ENCODE measurements at regions not wholly inside any gene's neighbourhood (a gene's known extent, or its start where the extent isn't known, plus 50 kb on each side); places are given as distances from the start of the nearest gene placed in this dataset.
A peak's percentile ranks its signal among the peaks of the same experiment; 100 is the strongest.

DNA sequence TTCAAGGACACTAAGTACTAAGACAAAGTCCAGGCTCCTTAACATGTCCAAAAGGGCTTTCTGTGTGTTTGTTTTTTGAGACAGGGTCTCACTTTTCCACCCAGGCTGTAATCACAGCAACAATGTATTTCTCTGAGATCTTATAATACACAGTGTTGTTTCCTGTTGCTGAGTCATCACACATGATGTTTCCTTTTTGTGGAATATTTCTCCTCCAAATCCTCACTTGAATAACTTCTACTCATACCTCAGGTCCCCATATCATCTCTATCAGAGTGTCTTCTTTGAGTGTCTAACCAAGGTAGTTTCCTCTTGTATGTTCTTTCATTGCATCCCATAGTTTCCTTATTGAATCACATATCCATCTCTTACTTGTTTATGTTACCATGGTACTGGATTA lies 632.0 kb upstream of the PIK3C3 start:
- Histone ChIP-seq H3K27me3 (ENCODE audit: control insufficient read depth, insufficient read depth, low read length) (no peaks in the 10 kb centered on the region), H3K36me3 (replicated peaks; ENCODE audit: control insufficient read depth, insufficient read depth, low read length) (no peaks in the 10 kb centered on the region; the same call in 1 of the 2 replicates), H3K4me3 (ENCODE audit: insufficient read depth, low read depth, low read length) (no peak overlapping the region)
- DNase-seq, result no peak

DNA sequence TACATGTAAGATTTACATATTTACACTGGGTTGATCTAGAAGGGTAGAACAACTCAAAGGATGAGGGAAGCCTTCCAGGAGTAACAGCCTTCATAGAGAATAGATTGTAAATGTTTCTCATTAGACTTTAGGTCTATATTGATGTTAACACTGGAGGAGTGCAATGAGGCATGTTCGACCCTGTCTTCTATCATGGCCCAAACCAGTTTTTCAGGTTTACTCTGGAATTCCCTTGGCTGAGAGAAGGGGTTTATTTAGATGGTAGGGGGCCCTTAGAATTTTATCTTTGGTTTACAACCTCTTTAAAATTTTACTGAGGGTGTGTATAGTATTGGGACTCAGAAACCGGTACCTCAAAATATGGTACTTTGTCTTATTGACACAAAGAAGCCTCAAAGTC lies 634.9 kb upstream of the PIK3C3 start:
- DNase-seq, result no peak
- no peak overlapping the region for H3K4me3 ChIP-seq (ENCODE audit: insufficient read depth, low read depth, low read length)
- H3K36me3 ChIP-seq (replicated peaks; ENCODE audit: control insufficient read depth, insufficient read depth, low read length), result no peaks in the 10 kb centered on the region
- no peaks in the 10 kb centered on the region for H3K27me3 ChIP-seq (ENCODE audit: control insufficient read depth, insufficient read depth, low read length)

DNA sequence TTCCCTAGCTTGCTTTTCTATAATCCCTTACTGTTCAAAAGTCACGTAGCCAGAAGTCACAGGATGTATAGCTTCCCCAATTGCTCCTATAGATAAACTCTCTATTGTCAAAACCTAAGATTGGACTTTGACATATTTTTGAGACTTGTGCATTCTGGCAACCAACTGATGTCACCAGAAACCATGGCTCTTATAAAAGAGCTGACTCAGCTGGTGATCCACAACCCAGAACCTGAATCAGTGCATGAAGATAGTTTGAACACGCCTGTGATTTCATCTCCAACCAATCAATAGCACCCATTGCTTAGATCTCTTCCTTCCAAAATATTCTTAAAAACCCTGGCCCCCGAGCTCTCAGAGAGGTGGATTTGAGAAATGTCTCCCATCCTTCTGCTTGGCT lies 639.9 kb upstream of the PIK3C3 start:
- H3K27me3 ChIP-seq (ENCODE audit: control insufficient read depth, insufficient read depth, low read length), result no peaks in the 10 kb centered on the region

DNA sequence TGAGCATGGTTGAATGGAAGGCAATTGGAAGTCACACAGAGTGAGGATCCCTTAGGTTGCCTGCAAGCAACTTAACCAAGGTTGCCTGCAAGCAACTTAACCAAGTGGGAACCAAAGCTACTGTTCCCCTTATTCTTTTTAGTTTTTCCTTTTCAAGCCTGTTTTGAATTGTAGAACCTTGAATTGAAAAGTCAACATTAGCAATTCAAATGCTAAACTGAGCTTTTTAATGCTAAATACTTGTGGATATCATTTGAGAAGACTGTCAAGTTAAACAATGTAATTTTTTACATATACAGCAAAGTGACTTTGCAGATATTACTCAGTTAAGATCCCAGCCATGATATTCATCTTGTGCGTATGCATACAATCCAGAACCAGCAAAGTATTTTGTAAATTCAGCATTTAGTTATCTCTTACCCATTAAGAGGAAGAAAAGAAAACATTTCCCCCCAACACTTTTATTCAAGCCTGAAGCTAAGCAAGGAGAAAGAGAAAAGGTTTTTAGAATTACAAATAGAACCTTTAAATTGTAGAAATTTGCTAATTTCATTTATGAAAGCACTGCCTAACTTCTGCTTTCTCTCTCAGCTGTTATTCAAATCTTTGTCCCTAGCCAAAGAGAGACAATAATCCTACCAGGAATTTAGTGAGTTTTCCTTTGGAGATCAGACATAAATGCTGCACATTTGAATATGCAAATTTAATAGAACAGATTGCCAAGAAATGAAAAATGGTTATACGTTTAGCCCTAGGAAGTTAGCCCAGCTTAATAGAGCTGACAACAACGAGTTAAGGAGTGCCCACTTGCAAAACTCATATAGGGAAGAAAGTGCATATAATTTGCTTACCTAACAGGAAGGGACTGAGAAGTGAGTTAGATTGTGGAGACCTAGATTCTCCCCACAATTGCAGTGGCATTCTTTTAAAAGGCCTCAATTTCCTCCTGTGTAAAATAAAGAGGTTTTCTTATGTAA lies 643.2 kb upstream of the PIK3C3 start:
- Histone ChIP-seq H3K4me3 (ENCODE audit: insufficient read depth, low read depth, low read length) (no peak overlapping the region), H3K27me3 (ENCODE audit: control insufficient read depth, insufficient read depth, low read length) (no peaks in the 10 kb centered on the region), H3K36me3 (replicated peaks; ENCODE audit: control insufficient read depth, insufficient read depth, low read length) (no peaks in the 10 kb centered on the region)
- DNase-seq, result peak; percentile 5

More for the DNA sequence above, 639.9 kb upstream of the PIK3C3 start:
- Histone ChIP-seq H3K36me3 (replicated peaks; ENCODE audit: control insufficient read depth, insufficient read depth, low read length) (no peaks in the 10 kb centered on the region), H3K4me3 (ENCODE audit: insufficient read depth, low read depth, low read length) (no peak overlapping the region)
- no peak for DNase-seq

DNA sequence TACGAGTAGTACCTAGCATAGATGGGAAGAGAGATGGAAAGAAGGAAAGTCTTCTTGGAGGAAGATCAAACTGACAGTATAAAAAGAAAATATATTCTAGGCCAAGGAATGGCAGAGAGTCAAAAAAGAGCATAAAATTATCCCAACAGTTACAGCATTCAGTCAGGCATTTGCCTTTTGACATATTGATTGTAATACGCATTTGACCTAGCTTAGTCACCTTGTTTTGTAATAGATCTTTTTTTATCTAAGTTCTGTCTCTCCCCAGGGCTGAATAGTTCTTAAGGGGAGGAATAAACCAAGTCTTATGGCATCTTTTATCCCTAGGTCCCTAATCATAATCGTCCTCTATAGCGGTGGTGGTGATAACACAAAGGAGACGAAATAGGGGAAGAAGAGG lies 657.3 kb upstream of the PIK3C3 start:
- H3K4me3 ChIP-seq (ENCODE audit: insufficient read depth, low read depth, low read length), result no peak overlapping the region
- no peak for DNase-seq
- H3K36me3 ChIP-seq (replicated peaks; ENCODE audit: control insufficient read depth, insufficient read depth, low read length), result no peaks in the 10 kb centered on the region
- no peaks in the 10 kb centered on the region for H3K27me3 ChIP-seq (ENCODE audit: control insufficient read depth, insufficient read depth, low read length)

DNA sequence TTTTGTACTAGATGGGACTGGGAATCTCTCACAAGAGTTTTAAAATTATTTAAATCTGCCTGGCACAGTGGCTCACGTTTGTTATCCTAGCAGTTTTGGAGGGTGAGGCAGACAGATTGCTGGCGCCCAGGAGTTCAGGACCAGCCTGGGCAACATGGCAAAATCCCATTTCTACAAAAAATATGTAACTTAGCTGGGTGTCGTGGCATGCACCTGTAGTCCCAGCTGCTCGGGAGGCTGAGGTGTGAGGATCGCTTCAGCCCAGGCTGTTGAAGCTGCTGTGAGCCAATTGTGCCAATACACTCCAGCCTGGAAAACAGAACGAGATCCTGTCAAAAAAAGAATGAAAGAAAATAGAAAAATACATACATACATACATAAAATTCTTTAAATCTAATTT lies 685.7 kb upstream of the PIK3C3 start:
- Histone ChIP-seq H3K4me3 (ENCODE audit: insufficient read depth, low read depth, low read length) (no peak overlapping the region), H3K36me3 (replicated peaks; ENCODE audit: control insufficient read depth, insufficient read depth, low read length) (no peaks in the 10 kb centered on the region), H3K27me3 (ENCODE audit: control insufficient read depth, insufficient read depth, low read length) (no peaks in the 10 kb centered on the region)
- DNase-seq, result no peak

DNA sequence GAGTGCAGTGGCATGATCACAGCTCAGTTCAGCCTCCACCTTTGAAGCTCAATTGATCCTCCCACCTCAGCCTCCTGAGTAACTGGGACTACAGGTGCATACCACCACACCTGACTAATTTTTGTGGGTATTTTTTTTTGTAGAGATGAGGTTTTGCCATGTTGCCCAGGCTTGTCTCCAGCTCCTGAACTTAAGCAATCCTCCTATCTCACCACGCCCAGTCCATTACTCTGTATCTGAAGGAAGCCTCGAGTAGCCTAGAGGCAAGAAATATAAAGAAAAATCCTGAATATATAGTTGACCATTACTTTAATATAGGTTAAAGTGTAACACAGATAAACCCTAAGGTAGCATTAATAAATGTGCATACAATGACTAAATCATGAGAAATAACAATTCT lies 686.8 kb upstream of the PIK3C3 start:
- DNase-seq, result no peak
- H3K4me3 ChIP-seq (ENCODE audit: insufficient read depth, low read depth, low read length), result no peak overlapping the region
- H3K27me3 ChIP-seq (ENCODE audit: control insufficient read depth, insufficient read depth, low read length), result no peaks in the 10 kb centered on the region
- no peaks in the 10 kb centered on the region for H3K36me3 ChIP-seq (replicated peaks; ENCODE audit: control insufficient read depth, insufficient read depth, low read length)

DNA sequence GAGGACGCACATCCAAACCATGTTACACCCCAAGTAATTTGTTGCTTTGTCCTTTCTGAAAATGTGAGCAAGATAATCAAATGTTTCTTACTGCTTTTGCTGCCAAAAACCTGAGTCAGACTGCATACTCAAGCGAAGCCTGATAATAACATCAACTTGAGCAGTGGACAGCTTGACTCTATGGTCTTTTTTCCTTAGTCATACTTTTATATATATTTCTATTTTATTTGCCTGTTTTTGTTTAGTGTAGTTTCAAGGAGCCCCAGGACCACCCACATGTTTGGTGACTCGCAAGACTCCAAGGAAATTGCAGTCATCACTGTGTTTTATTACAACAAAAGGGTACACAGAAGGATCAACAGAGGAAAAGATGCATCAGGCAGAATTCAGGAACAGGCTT lies 688.4 kb upstream of the PIK3C3 start:
- H3K27me3 ChIP-seq (ENCODE audit: control insufficient read depth, insufficient read depth, low read length), result no peaks in the 10 kb centered on the region
- DNase-seq, result no peak
- no peak overlapping the region for H3K4me3 ChIP-seq (ENCODE audit: insufficient read depth, low read depth, low read length)
- H3K36me3 ChIP-seq (replicated peaks; ENCODE audit: control insufficient read depth, insufficient read depth, low read length), result no peaks in the 10 kb centered on the region

DNA sequence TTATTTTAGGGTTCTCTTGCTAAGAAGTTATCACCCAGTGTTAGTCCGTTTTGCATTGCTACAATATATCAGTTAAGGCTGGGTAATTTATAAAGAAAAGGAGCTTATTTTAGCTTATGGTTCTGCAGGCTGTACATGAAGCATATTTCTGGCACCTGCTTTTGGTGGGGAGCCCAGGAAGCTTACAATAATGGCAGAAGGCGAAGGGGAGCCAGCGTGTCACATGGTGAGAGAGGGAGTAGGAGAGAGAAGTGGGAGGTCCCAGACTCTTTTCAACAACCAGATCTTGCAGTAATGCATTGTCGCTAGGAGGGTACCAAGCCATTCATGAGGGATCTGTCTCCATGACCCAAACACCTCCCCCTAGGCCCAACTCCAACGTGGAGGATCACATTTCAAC lies 688.8 kb upstream of the PIK3C3 start:
- DNase-seq, result no peak
- Histone ChIP-seq H3K36me3 (replicated peaks; ENCODE audit: control insufficient read depth, insufficient read depth, low read length) (no peaks in the 10 kb centered on the region), H3K4me3 (ENCODE audit: insufficient read depth, low read depth, low read length) (no peak overlapping the region), H3K27me3 (ENCODE audit: control insufficient read depth, insufficient read depth, low read length) (no peaks in the 10 kb centered on the region)

DNA sequence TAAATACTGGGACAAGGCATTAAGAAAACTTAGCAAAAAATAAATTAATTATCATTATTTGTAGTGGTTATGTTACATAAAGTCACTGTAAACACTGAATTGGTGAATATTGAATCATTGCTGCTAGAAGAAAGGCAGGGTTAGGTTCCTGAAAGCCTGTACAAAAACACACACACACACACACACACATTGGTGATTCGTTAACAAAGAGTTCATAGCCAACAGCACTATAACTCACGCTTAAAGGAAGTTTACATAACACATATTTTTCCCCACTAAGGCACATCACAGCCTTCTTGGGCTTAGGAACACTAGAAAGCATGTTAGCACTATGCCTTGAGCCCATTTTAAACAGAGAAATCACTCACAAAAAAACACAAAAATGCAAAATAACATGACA lies 690.0 kb upstream of the PIK3C3 start:
- Histone ChIP-seq H3K27me3 (ENCODE audit: control insufficient read depth, insufficient read depth, low read length) (no peaks in the 10 kb centered on the region), H3K36me3 (replicated peaks; ENCODE audit: control insufficient read depth, insufficient read depth, low read length) (no peaks in the 10 kb centered on the region), H3K4me3 (ENCODE audit: insufficient read depth, low read depth, low read length) (no peak overlapping the region)
- no peak for DNase-seq

DNA sequence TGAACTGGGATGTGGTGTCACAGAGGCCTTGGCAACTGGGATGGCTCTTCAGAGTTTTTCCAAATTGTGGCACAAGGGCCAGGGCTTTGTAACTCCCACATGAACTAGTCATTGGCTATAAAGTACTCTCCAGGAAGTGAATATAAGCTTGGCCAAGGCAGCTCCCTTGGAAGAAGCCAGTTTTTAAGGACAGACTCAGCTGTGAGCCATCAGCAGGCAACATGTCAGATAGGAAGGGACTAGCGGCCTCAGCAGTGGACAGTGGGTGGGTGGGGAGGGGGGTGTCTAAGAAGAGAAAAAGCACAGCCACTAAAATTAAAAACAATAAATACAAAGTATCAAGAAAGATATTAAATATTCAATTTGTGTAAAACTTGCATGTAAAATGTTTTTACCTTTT lies 691.1 kb upstream of the PIK3C3 start:
- H3K4me3 ChIP-seq (ENCODE audit: insufficient read depth, low read depth, low read length), result no peak overlapping the region
- DNase-seq, result no peak
- no peaks in the 10 kb centered on the region for H3K36me3 ChIP-seq (replicated peaks; ENCODE audit: control insufficient read depth, insufficient read depth, low read length)
- H3K27me3 ChIP-seq (ENCODE audit: control insufficient read depth, insufficient read depth, low read length), result no peaks in the 10 kb centered on the region

DNA sequence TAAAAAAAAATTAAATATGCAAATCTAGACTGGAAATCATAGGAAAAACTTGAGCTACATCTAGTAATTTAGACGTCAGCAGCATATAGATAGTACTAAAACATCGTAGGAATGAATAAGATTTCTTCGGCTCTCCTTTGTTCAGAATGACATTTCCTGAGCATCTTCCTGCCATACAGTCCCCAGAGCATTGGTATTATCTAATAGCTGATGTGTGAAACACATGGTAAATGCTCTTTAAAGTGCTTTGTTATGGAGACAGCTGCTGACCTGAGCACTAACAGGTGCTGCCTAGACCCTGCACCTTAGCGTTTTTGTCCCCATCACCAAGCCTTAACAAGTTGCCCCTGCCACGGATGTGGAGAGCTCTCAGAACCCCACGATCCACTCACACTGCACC lies 692.3 kb upstream of the PIK3C3 start:
- Histone ChIP-seq H3K27me3 (ENCODE audit: control insufficient read depth, insufficient read depth, low read length) (no peaks in the 10 kb centered on the region), H3K4me3 (ENCODE audit: insufficient read depth, low read depth, low read length) (no peak overlapping the region), H3K36me3 (replicated peaks; ENCODE audit: control insufficient read depth, insufficient read depth, low read length) (no peaks in the 10 kb centered on the region)
- no peak for DNase-seq

DNA sequence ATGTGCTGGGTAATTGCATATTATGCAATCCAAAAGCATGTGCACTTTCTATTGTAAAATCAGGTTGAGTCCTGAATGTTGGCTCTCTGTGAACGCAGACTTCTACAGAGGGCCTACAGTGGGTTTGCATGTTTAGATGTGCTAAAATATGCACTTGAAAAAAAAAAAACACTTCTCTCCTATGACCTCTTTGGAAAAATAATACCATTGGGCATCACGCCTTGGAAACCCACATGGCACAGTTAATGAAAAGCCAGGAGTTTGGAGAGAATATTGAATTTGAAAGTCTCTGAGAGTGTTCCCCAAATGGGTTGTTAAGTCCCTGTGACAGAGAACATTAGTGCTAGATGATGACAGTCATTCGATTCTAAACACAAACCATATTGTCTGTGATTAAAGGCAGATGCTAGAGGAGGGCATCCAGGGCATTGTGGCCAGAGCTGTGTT lies 710.4 kb upstream of the PIK3C3 start:
- no peaks in the 10 kb centered on the region for H3K27me3 ChIP-seq (ENCODE audit: control insufficient read depth, insufficient read depth, low read length)
- DNase-seq, result no peak
- no peaks in the 10 kb centered on the region for H3K36me3 ChIP-seq (replicated peaks; ENCODE audit: control insufficient read depth, insufficient read depth, low read length)
- no peak overlapping the region for H3K4me3 ChIP-seq (ENCODE audit: insufficient read depth, low read depth, low read length)

DNA sequence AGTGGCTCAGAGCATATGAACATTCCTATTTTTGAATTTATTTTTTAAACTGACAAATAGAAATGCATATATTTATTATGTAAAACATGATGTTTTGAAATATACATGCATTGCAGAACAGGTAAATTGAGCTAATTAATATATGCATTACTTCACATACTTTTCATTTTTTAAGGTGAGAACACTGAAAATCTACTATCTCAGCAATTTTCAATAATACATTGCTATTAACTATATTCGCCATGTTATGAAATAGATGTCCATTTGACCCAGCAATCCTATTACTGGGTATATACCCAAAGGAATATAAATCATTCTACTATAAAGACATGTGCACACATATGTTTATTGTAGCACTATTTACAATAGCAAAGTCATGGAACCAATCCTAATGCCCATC lies 717.7 kb upstream of the PIK3C3 start:
- no peaks in the 10 kb centered on the region for H3K27me3 ChIP-seq (ENCODE audit: control insufficient read depth, insufficient read depth, low read length)

DNA sequence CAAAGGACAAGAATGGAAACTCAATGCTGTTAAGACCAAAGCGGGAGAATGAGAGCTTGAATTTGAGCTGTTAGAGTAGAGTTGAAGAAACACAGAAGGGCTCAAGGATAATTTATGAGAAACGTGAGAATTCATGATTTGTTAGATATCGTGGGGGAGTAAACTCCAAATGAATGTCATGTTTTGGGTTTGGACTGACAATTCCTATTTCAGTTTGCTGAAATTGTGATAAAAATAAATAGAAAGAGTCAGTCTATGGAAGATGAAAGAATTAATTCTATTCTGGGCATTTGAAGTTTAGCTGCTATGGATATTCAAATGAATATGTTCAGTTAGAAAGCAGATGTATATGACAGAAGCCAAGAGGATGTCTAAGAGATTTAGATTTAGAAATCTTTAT lies 723.4 kb upstream of the PIK3C3 start:
- no peak overlapping the region for H3K4me3 ChIP-seq (ENCODE audit: insufficient read depth, low read depth, low read length)
- no peaks in the 10 kb centered on the region for H3K27me3 ChIP-seq (ENCODE audit: control insufficient read depth, insufficient read depth, low read length)
- no peaks in the 10 kb centered on the region for H3K36me3 ChIP-seq (replicated peaks; ENCODE audit: control insufficient read depth, insufficient read depth, low read length)
- no peak for DNase-seq

More for the DNA sequence above, 717.7 kb upstream of the PIK3C3 start:
- no peak for DNase-seq
- Histone ChIP-seq H3K4me3 (ENCODE audit: insufficient read depth, low read depth, low read length) (no peak overlapping the region), H3K36me3 (replicated peaks; ENCODE audit: control insufficient read depth, insufficient read depth, low read length) (no peaks in the 10 kb centered on the region)
